ENCODE measurements at regions not wholly inside any gene's neighbourhood (a gene's known extent, or its start where the extent isn't known, plus 50 kb on each side); places are given as distances from the start of the nearest gene placed in this dataset.

GRCh38 chr7:118696879-118697278, 472.4 kb downstream of the ANKRD7 start:
- H3K27ac Mint-ChIP-seq (ENCODE audit: unreplicated experiment): no peak overlapping the region
- TF ChIP-seq, protein P1, sequence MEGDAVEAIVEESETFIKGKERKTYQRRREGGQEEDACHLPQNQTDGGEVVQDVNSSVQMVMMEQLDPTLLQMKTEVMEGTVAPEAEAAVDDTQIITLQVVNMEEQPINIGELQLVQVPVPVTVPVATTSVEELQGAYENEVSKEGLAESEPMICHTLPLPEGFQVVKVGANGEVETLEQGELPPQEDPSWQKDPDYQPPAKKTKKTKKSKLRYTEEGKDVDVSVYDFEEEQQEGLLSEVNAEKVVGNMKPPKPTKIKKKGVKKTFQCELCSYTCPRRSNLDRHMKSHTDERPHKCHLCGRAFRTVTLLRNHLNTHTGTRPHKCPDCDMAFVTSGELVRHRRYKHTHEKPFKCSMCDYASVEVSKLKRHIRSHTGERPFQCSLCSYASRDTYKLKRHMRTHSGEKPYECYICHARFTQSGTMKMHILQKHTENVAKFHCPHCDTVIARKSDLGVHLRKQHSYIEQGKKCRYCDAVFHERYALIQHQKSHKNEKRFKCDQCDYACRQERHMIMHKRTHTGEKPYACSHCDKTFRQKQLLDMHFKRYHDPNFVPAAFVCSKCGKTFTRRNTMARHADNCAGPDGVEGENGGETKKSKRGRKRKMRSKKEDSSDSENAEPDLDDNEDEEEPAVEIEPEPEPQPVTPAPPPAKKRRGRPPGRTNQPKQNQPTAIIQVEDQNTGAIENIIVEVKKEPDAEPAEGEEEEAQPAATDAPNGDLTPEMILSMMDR (IDR thresholded peaks at IDR 0.05; ENCODE audit: unreplicated experiment): no peak
- no peak overlapping the region for H3K4me3 Mint-ChIP-seq (ENCODE audit: unreplicated experiment)
- H3K36me3 Mint-ChIP-seq (ENCODE audit: low read depth, unreplicated experiment): no peaks in the 10 kb centered on the region
- peaks cover 1% of the 10 kb centered on the region for H3K27me3 Mint-ChIP-seq (ENCODE audit: unreplicated experiment)
- no peaks in the 10 kb centered on the region for H3K4me1 Mint-ChIP-seq (ENCODE audit: unreplicated experiment)
- H3K9me3 Mint-ChIP-seq (ENCODE audit: unreplicated experiment): no peaks in the 10 kb centered on the region
- DNase-seq (ENCODE audit: low spot score): no peak

DNA sequence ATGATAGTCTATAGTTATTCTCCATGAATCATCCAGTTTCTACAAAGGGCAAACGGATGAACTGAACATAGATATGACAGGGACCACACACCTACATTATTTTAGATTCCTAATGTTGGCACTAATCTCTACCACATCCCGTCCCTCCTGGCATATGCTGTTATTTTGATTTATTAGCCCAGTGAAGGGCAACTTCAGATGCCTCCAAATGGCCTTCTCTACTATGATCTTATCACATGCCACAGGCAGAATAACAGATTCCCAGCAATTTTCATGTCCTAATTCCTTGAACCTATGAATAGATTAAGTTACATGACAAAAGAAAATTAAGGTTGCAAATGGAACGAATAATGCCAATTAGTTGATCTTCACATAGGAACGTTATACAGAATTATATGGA, 474.7 kb downstream of the ANKRD7 start:
- TF ChIP-seq, protein P1 (IDR thresholded peaks at IDR 0.05; ENCODE audit: unreplicated experiment): no peak
- Mint-ChIP-seq H3K9me3 (ENCODE audit: unreplicated experiment) (no peaks in the 10 kb centered on the region), H3K4me1 (ENCODE audit: unreplicated experiment) (no peaks in the 10 kb centered on the region), H3K4me3 (ENCODE audit: unreplicated experiment) (no peak overlapping the region), H3K27me3 (ENCODE audit: unreplicated experiment) (peaks cover 1% of the 10 kb centered on the region), H3K27ac (ENCODE audit: unreplicated experiment) (no peak overlapping the region), H3K36me3 (ENCODE audit: low read depth, unreplicated experiment) (no peaks in the 10 kb centered on the region)
- DNase-seq (ENCODE audit: low spot score): no peak

DNA sequence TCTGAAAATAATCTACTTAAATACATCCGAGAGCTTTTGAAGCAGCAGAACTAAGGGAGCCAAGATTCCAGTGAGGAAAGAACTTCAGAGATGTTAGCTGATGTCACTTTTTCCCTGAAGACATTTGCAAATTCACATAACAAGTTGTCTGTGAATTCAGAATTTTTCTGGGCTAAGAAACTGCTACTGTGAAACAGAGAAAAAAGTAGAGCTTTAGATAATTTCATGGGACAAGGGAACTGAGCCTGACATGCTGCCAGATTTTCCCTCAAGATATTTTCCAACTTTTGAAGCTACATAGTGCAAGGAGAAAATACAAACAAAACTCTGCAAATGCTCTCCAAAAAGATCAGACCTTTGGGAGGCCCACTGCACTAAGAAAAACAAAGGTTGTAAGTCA, 484.2 kb downstream of the ANKRD7 start:
- H3K27me3 Mint-ChIP-seq (ENCODE audit: unreplicated experiment): no peaks in the 10 kb centered on the region
- H3K9me3 Mint-ChIP-seq (ENCODE audit: unreplicated experiment): no peaks in the 10 kb centered on the region
- TF ChIP-seq, protein P1 (IDR thresholded peaks at IDR 0.05; ENCODE audit: unreplicated experiment): no peak
- no peak for DNase-seq (ENCODE audit: low spot score)
- no peak overlapping the region for H3K4me3 Mint-ChIP-seq (ENCODE audit: unreplicated experiment)
- no peaks in the 10 kb centered on the region for H3K4me1 Mint-ChIP-seq (ENCODE audit: unreplicated experiment)
- H3K27ac Mint-ChIP-seq (ENCODE audit: unreplicated experiment): no peak overlapping the region
- H3K36me3 Mint-ChIP-seq (ENCODE audit: low read depth, unreplicated experiment): no peaks in the 10 kb centered on the region

DNA sequence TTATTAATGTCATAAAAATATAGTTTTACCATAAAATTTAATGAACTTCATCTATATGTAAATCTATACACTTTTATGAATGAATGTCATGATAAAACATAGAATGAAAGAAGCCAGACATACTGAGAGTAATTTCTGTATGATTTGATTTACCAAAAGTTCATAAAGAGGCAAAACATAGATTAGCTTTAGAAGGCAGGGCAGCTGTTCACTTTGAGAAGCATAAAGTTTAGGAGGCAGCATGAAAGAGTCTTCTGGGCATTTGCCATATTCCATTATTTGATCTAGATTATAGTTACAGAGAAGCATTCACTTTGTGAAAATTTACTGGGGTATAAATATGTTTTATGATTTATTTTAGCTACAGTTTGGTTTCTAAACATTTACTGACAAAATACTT, 487.2 kb downstream of the ANKRD7 start:
- H3K4me1 Mint-ChIP-seq (ENCODE audit: unreplicated experiment): no peaks in the 10 kb centered on the region
- no peak overlapping the region for H3K4me3 Mint-ChIP-seq (ENCODE audit: unreplicated experiment)
- H3K27me3 Mint-ChIP-seq (ENCODE audit: unreplicated experiment): no peaks in the 10 kb centered on the region
- H3K36me3 Mint-ChIP-seq (ENCODE audit: low read depth, unreplicated experiment): no peaks in the 10 kb centered on the region
- no peaks in the 10 kb centered on the region for H3K9me3 Mint-ChIP-seq (ENCODE audit: unreplicated experiment)
- TF ChIP-seq, protein P1 (IDR thresholded peaks at IDR 0.05; ENCODE audit: unreplicated experiment): no peak
- no peak overlapping the region for H3K27ac Mint-ChIP-seq (ENCODE audit: unreplicated experiment)
- no peak for DNase-seq (ENCODE audit: low spot score)

DNA sequence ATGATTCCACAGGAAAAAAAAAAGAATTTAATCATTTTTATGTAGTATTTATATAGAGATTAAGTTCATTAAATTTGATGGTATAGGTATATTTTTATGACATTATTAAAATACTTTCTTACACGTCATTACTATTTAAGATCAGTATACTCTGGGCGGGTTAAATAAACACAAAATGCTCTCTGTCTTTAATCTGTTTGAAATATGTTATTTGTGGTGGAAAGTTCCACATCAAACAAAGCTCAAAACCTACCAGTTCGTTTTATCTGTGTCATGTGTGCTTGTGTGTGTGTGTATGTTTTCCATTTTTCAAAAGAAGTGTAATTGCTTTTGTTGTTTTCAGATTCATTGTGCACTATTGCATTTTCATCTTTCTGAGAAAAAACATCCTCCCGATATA, 488.5 kb downstream of the ANKRD7 start:
- Mint-ChIP-seq H3K4me3 (ENCODE audit: unreplicated experiment) (no peak overlapping the region), H3K27ac (ENCODE audit: unreplicated experiment) (no peak overlapping the region), H3K9me3 (ENCODE audit: unreplicated experiment) (no peaks in the 10 kb centered on the region), H3K36me3 (ENCODE audit: low read depth, unreplicated experiment) (no peaks in the 10 kb centered on the region), H3K27me3 (ENCODE audit: unreplicated experiment) (no peaks in the 10 kb centered on the region), H3K4me1 (ENCODE audit: unreplicated experiment) (no peaks in the 10 kb centered on the region)
- no peak for DNase-seq (ENCODE audit: low spot score)
- TF ChIP-seq, protein P1 (IDR thresholded peaks at IDR 0.05; ENCODE audit: unreplicated experiment): no peak
